ENCODE measurements at regions not wholly inside any gene's neighbourhood (a gene's known extent, or its start where the extent isn't known, plus 50 kb on each side); places are given as distances from the start of the nearest gene placed in this dataset.

- no peak for TF ChIP-seq CTCF (conservative IDR thresholded peaks at IDR 0.05)
- H3K36me3 Mint-ChIP-seq, result no peaks in the 10 kb centered on the region
- no peak overlapping the region for H3K4me3 Mint-ChIP-seq
- H3K27ac Mint-ChIP-seq, result no peak overlapping the region
- peaks cover 4% of the 10 kb centered on the region for H3K9me3 Mint-ChIP-seq
- H3K27me3 Mint-ChIP-seq, result no peaks in the 10 kb centered on the region
- H3K4me1 Mint-ChIP-seq (ENCODE audit: unreplicated experiment), result no peaks in the 10 kb centered on the region
- no peak for DNase-seq (ENCODE audit: extremely low spot score, unreplicated experiment)
Measured at GRCh38 chr12:88790231-88790630, 210.0 kb upstream of the KITLG start.

GRCh38 chr12:88784166-88784565, 203.9 kb upstream of the KITLG start:
- Mint-ChIP-seq H3K27ac (no peak overlapping the region), H3K36me3 (no peaks in the 10 kb centered on the region), H3K4me3 (no peak overlapping the region), H3K4me1 (ENCODE audit: unreplicated experiment) (peaks cover 10% of the 10 kb centered on the region), H3K9me3 (peaks cover 7% of the 10 kb centered on the region), H3K27me3 (no peaks in the 10 kb centered on the region)
- TF ChIP-seq CTCF (conservative IDR thresholded peaks at IDR 0.05), result no peak
- DNase-seq (ENCODE audit: extremely low spot score, unreplicated experiment), result no peak

- Mint-ChIP-seq H3K36me3 (no peaks in the 10 kb centered on the region), H3K4me3 (peak overlapping the region; percentile 6), H3K27me3 (no peaks in the 10 kb centered on the region), H3K9me3 (peaks cover 11% of the 10 kb centered on the region), H3K27ac (peak overlapping the region; percentile 8), H3K4me1 (ENCODE audit: unreplicated experiment) (peaks cover 10% of the 10 kb centered on the region)
- TF ChIP-seq CTCF (conservative IDR thresholded peaks at IDR 0.05), result no peak
- no peak for DNase-seq (ENCODE audit: extremely low spot score, unreplicated experiment)
Measured at GRCh38 chr12:88782351-88782750, 202.1 kb upstream of the KITLG start.

GRCh38 chr12:88781909-88782308, 201.6 kb upstream of the KITLG start:
- no peak for DNase-seq (ENCODE audit: extremely low spot score, unreplicated experiment)
- Mint-ChIP-seq H3K27me3 (no peaks in the 10 kb centered on the region), H3K4me3 (no peak overlapping the region), H3K36me3 (no peaks in the 10 kb centered on the region), H3K9me3 (peaks cover 11% of the 10 kb centered on the region), H3K4me1 (ENCODE audit: unreplicated experiment) (peaks cover 10% of the 10 kb centered on the region), H3K27ac (no peak overlapping the region)
- TF ChIP-seq CTCF (conservative IDR thresholded peaks at IDR 0.05), result no peak

GRCh38 chr12:88778064-88778463, 197.8 kb upstream of the KITLG start:
- H3K4me1 Mint-ChIP-seq (ENCODE audit: unreplicated experiment), result peaks cover 10% of the 10 kb centered on the region
- no peaks in the 10 kb centered on the region for H3K27me3 Mint-ChIP-seq
- H3K27ac Mint-ChIP-seq, result no peak overlapping the region
- peaks cover 11% of the 10 kb centered on the region for H3K9me3 Mint-ChIP-seq
- no peak for TF ChIP-seq CTCF (conservative IDR thresholded peaks at IDR 0.05)
- DNase-seq (ENCODE audit: extremely low spot score, unreplicated experiment), result no peak
- H3K36me3 Mint-ChIP-seq, result no peaks in the 10 kb centered on the region
- no peak overlapping the region for H3K4me3 Mint-ChIP-seq

GRCh38 chr12:88775742-88776151, 195.5 kb upstream of the KITLG start:
- H3K27me3 Mint-ChIP-seq, result no peaks in the 10 kb centered on the region
- no peak overlapping the region for H3K27ac Mint-ChIP-seq
- DNase-seq (ENCODE audit: extremely low spot score, unreplicated experiment), result no peak
- H3K36me3 Mint-ChIP-seq, result no peaks in the 10 kb centered on the region
- H3K4me1 Mint-ChIP-seq (ENCODE audit: unreplicated experiment), result no peaks in the 10 kb centered on the region
- no peak overlapping the region for H3K4me3 Mint-ChIP-seq
- no peak for TF ChIP-seq CTCF (conservative IDR thresholded peaks at IDR 0.05)
- H3K9me3 Mint-ChIP-seq, result peaks cover 4% of the 10 kb centered on the region
